ENCODE measurements at regions not wholly inside any gene's neighbourhood (a gene's known extent, or its start where the extent isn't known, plus 50 kb on each side); places are given as distances from the start of the nearest gene placed in this dataset.

GRCh38 chr12:46131732-46132469 is 136.9 kb downstream of the SLC38A1 start:
- no peak for DNase-seq

- no peak for DNase-seq
Measured at GRCh38 chr12:46127656-46128055, 137.3 kb upstream of the SCAF11 start.

- no peak for DNase-seq
Measured at GRCh38 chr12:46126050-46126727, 135.8 kb upstream of the SCAF11 start.

GRCh38 chr12:46124848-46125619 is 134.7 kb upstream of the SCAF11 start:
- DNase-seq = peak; percentile 67

- DNase-seq = no peak
Measured at GRCh38 chr12:46124132-46124847, 133.9 kb upstream of the SCAF11 start.

GRCh38 chr12:46112364-46112763 is 122.0 kb upstream of the SCAF11 start:
- DNase-seq = no peak

GRCh38 chr12:46111715-46112114 is 121.3 kb upstream of the SCAF11 start:
- DNase-seq = no peak

GRCh38 chr12:46110928-46111699 is 120.7 kb upstream of the SCAF11 start:
- DNase-seq = no peak

GRCh38 chr12:46110223-46110611 is 119.8 kb upstream of the SCAF11 start:
- DNase-seq = no peak

- no peak for DNase-seq
Measured at GRCh38 chr12:46109343-46110222, 119.2 kb upstream of the SCAF11 start.

- no peak for DNase-seq
Measured at GRCh38 chr12:46108721-46109120, 118.3 kb upstream of the SCAF11 start.

GRCh38 chr12:46107591-46107990 is 117.2 kb upstream of the SCAF11 start:
- DNase-seq = no peak

- DNase-seq = no peak
Measured at GRCh38 chr12:46105735-46106134, 115.4 kb upstream of the SCAF11 start.

GRCh38 chr12:46103559-46104383 is 113.4 kb upstream of the SCAF11 start:
- peak; percentile 35 for DNase-seq

- DNase-seq = no peak
Measured at GRCh38 chr12:46101485-46101869, 111.1 kb upstream of the SCAF11 start.

- peak; percentile 26 for DNase-seq
Measured at GRCh38 chr12:46100551-46101484, 110.4 kb upstream of the SCAF11 start.

GRCh38 chr12:46089414-46090162 is 99.2 kb upstream of the SCAF11 start:
- DNase-seq = no peak

GRCh38 chr12:46087916-46088439 is 97.6 kb upstream of the SCAF11 start:
- DNase-seq = no peak

All from retina (tissue), 1 donor.